Keratinocyte (primary cell): ENCODE measurements at regions not wholly inside any gene's neighbourhood (a gene's known extent, or its start where the extent isn't known, plus 50 kb on each side); places are given as distances from the start of the nearest gene placed in this dataset.

Source experiments
- DNase-seq: peaks from one replicate; pipeline ENCODE4 v3.0.0-alpha.2; 2011; ENCODE audit warnings: low read depth, missing footprints, low spot score
- FAIRE-seq: peaks from 2 replicates; lab custom pipeline; 2011; peaks lifted over from hg19 to GRCh38; lab: Jason Lieb, UNC
- H2AFZ ChIP-seq: 2 replicates; pipeline ENCODE4 v1.6.0; 2012; ENCODE audit warnings: low read length, control low read depth, inconsistent platforms; ENCODE audit not compliant: control insufficient read depth
- H3K27ac ChIP-seq: 2 replicates; pipeline ENCODE4 v1.5.1; 2011; ENCODE audit warnings: low read length; ENCODE audit not compliant: control insufficient read depth, insufficient read depth
- H3K27me3 ChIP-seq: 3 replicates; pipeline ENCODE4 v1.6.0; 2011; ENCODE audit warnings: low read length; ENCODE audit not compliant: control insufficient read depth, insufficient read depth; ENCODE audit errors: extremely low read depth
- H3K36me3 ChIP-seq, 2 experiments: 2 replicates in 1 of 2; 3 replicates in 1 of 2; pipeline ENCODE4 v1.5.1; 2011; ENCODE audit warnings: low read length in 2 of 2, mild to moderate bottlenecking in 1 of 2; ENCODE audit not compliant: control insufficient read depth in 2 of 2, insufficient read depth in 2 of 2; ENCODE audit errors: extremely low read depth in 1 of 2
- H3K4me1 ChIP-seq: 3 replicates; pipeline ENCODE4 v1.5.1; 2011; ENCODE audit warnings: low read length; ENCODE audit not compliant: control insufficient read depth, insufficient read depth; ENCODE audit errors: extremely low read depth
- H3K4me2 ChIP-seq: 3 replicates; pipeline ENCODE4 v1.6.0; 2011; ENCODE audit warnings: low read depth, low read length; ENCODE audit not compliant: control insufficient read depth, insufficient read depth; ENCODE audit errors: extremely low read depth
- H3K4me3 ChIP-seq, 3 experiments: fragments of 200-600 bp in 1 of 3; sonication (generic) in 1 of 3; 2 replicates in 2 of 3; 3 replicates in 1 of 3; pipeline ENCODE4 v1.5.1; 2011 to 2016; ENCODE audit warnings: low read length in 3 of 3, mild to moderate bottlenecking in 3 of 3, control low read depth in 2 of 3, inconsistent platforms in 1 of 3, low read depth in 1 of 3, mixed read lengths in 1 of 3, mixed run types in 1 of 3, moderate library complexity in 1 of 3; ENCODE audit not compliant: control insufficient read depth in 2 of 3, insufficient read depth in 2 of 3; ENCODE audit errors: extremely low read depth in 1 of 3
- H3K79me2 ChIP-seq: 2 replicates; pipeline ENCODE4 v1.6.0; 2012; ENCODE audit warnings: low read length; ENCODE audit not compliant: control insufficient read depth, insufficient read depth
- H3K9ac ChIP-seq: 3 replicates; pipeline ENCODE4 v1.6.0; 2011; ENCODE audit warnings: low read length; ENCODE audit not compliant: control insufficient read depth, insufficient read depth; ENCODE audit errors: extremely low read depth
- H3K9me1 ChIP-seq: 3 replicates; pipeline ENCODE4 v1.6.0; 2011; ENCODE audit warnings: low read length; ENCODE audit not compliant: control insufficient read depth, insufficient read depth; ENCODE audit errors: extremely low read depth
- H3K9me3 ChIP-seq: 2 replicates; pipeline ENCODE4 v1.5.1; 2012; ENCODE audit warnings: low read depth, low read length; ENCODE audit not compliant: control insufficient read depth
- H4K20me1 ChIP-seq: 3 replicates; pipeline ENCODE4 v1.6.0; 2011; ENCODE audit warnings: low read length; ENCODE audit not compliant: control insufficient read depth, insufficient read depth; ENCODE audit errors: extremely low read depth
- CTCF ChIP-seq, 3 experiments: IDR thresholded peaks in 1 of 3; conservative IDR thresholded peaks in 1 of 3; optimal IDR thresholded peaks in 1 of 3; 2 replicates in 2 of 3; 3 replicates in 1 of 3; pipeline versions ENCODE3 to v1.5.1; 2011; ENCODE audit warnings: low read length in 3 of 3, mild to moderate bottlenecking in 3 of 3, moderate library complexity in 2 of 3, control low read depth in 1 of 3, inconsistent platforms in 1 of 3; ENCODE audit not compliant: insufficient read depth in 2 of 3; ENCODE audit errors: extremely low read depth in 1 of 3
- EZH2 ChIP-seq: IDR thresholded peaks from one replicate; pipeline ENCODE4 v1.6.1; 2012; ENCODE audit warnings: inconsistent platforms, mild to moderate bottlenecking, low read length, moderate library complexity
- dilution Hi-C: fragments of 300-500 bp; cut with MboI; formaldehyde crosslinking; loops from one replicate; pipeline ENCODE4 v1.7.0; 2020; ENCODE audit warnings: low sequenced_read_pairs; ENCODE audit not compliant: extremely low pct_ligation_motif_present

- TF ChIP-seq CTCF (optimal IDR thresholded peaks at IDR 0.05 in 1 of 3, IDR thresholded peaks at IDR 0.05 in 1 of 3, conservative IDR thresholded peaks at IDR 0.05 in 1 of 3; ENCODE audit: extremely low read depth in 1 of 3, insufficient read depth in 2 of 3, low read length in 3 of 3), result no peak
- TF ChIP-seq EZH2, result no peak
- H3K36me3 ChIP-seq, result no peaks in the 10 kb centered on the region
- H3K27me3 ChIP-seq, result no peaks in the 10 kb centered on the region
- H3K4me1 ChIP-seq, result no peaks in the 10 kb centered on the region
- no peak overlapping the region for H3K27ac ChIP-seq
- no peaks in the 10 kb centered on the region for H4K20me1 ChIP-seq
- no peak overlapping the region for H3K9ac ChIP-seq
- FAIRE-seq (no peak), DNase-seq (no peak)
- no peaks in the 10 kb centered on the region for H3K9me3 ChIP-seq
- H3K79me2 ChIP-seq, result no peaks in the 10 kb centered on the region
- H2AFZ ChIP-seq, result no peak overlapping the region
- H3K4me2 ChIP-seq, result no peak overlapping the region
- dilution Hi-C loops, result no loop called here
- no peak overlapping the region for H3K4me3 ChIP-seq
- no peaks in the 10 kb centered on the region for H3K9me1 ChIP-seq
Observed at GRCh38 chr4:57320849-57321248, 210.7 kb upstream of the IGFBP7 start.

- Histone ChIP-seq H3K9me1 (no peaks in the 10 kb centered on the region), H3K9ac (no peak overlapping the region), H4K20me1 (no peaks in the 10 kb centered on the region), H3K4me3 (no peak overlapping the region), H3K4me2 (no peak overlapping the region), H3K36me3 (no peaks in the 10 kb centered on the region), H3K9me3 (no peaks in the 10 kb centered on the region), H3K4me1 (no peaks in the 10 kb centered on the region), H3K79me2 (no peaks in the 10 kb centered on the region), H3K27me3 (no peaks in the 10 kb centered on the region), H3K27ac (no peak overlapping the region), H2AFZ (no peak overlapping the region)
- DNase-seq, result no peak
- no peak for TF ChIP-seq CTCF (optimal IDR thresholded peaks at IDR 0.05 in 1 of 3, IDR thresholded peaks at IDR 0.05 in 1 of 3, conservative IDR thresholded peaks at IDR 0.05 in 1 of 3; ENCODE audit: extremely low read depth in 1 of 3, insufficient read depth in 2 of 3, low read length in 3 of 3)
- TF ChIP-seq EZH2, result no peak
- dilution Hi-C loops, result no loop called here
- FAIRE-seq, result no peak
Observed at GRCh38 chr4:57320217-57320616, 210.0 kb upstream of the IGFBP7 start.
